H9 (cell line): ENCODE measurements at regions not wholly inside any gene's neighbourhood (a gene's known extent, or its start where the extent isn't known, plus 50 kb on each side); places are given as distances from the start of the nearest gene placed in this dataset.

Experiments used
- DNase-seq: peaks from one replicate; pipeline ENCODE4 v3.0.0-alpha.2; 2017
- H2AFZ ChIP-seq: one replicate; pipeline ENCODE4 v1.6.1; 2013; ENCODE audit warnings: mild to moderate bottlenecking, low read length, control low read depth, moderate library complexity
- H2AK5ac ChIP-seq: 2 replicates; pipeline ENCODE4 v1.6.1; 2013; ENCODE audit warnings: low read length, control low read depth, mixed read lengths; ENCODE audit not compliant: insufficient read length
- H2BK120ac ChIP-seq: one replicate; pipeline ENCODE4 v1.6.1; 2013; ENCODE audit warnings: low read depth, mild to moderate bottlenecking, low read length, control low read depth, inconsistent platforms; ENCODE audit not compliant: poor library complexity, severe bottlenecking
- H2BK12ac ChIP-seq: 2 replicates; pipeline ENCODE4 v1.6.1; 2013; ENCODE audit warnings: low read length, control low read depth, mixed read lengths, low read depth; ENCODE audit not compliant: insufficient read length
- H2BK15ac ChIP-seq: 2 replicates; pipeline ENCODE4 v1.6.1; 2013; ENCODE audit warnings: low read depth, low read length, control low read depth
- H2BK20ac ChIP-seq: one replicate; pipeline ENCODE4 v1.6.1; 2013; ENCODE audit warnings: low read depth, mild to moderate bottlenecking, low read length, control low read depth, inconsistent platforms; ENCODE audit not compliant: poor library complexity, severe bottlenecking
- H2BK5ac ChIP-seq: 2 replicates; pipeline ENCODE4 v1.6.1; 2013; ENCODE audit warnings: low read length, control low read depth, mixed read lengths; ENCODE audit not compliant: insufficient read length
- H3K14ac ChIP-seq: 2 replicates; pipeline ENCODE4 v1.6.1; 2013; ENCODE audit warnings: low read length, control low read depth; ENCODE audit not compliant: insufficient read depth
- H3K18ac ChIP-seq: 2 replicates; pipeline ENCODE4 v1.6.1; 2013; ENCODE audit warnings: low read depth, mild to moderate bottlenecking, mixed read lengths, low read length, control low read depth; ENCODE audit not compliant: insufficient read length
- H3K23ac ChIP-seq: 2 replicates; pipeline ENCODE4 v1.6.1; 2013; ENCODE audit warnings: low read length, control low read depth, mixed read lengths, low read depth; ENCODE audit not compliant: insufficient read length
- H3K23me2 ChIP-seq: 2 replicates; pipeline ENCODE4 v1.6.1; 2013; ENCODE audit warnings: low read depth, mild to moderate bottlenecking, mixed read lengths, low read length, control low read depth; ENCODE audit not compliant: insufficient read length, poor library complexity, severe bottlenecking
- H3K27ac ChIP-seq: 2 replicates; pipeline ENCODE4 v1.5.1; 2013; ENCODE audit warnings: low read length, control low read depth, mixed read lengths, low read depth; ENCODE audit not compliant: insufficient read length
- H3K27me3 ChIP-seq: 2 replicates; pipeline ENCODE4 v1.6.1; 2013; ENCODE audit warnings: low read length, control low read depth, inconsistent platforms; ENCODE audit not compliant: insufficient read depth
- H3K4ac ChIP-seq: 2 replicates; pipeline ENCODE4 v1.6.1; 2013; ENCODE audit warnings: low read depth, mild to moderate bottlenecking, control low read depth, inconsistent platforms, low read length, moderate library complexity
- H3K4me1 ChIP-seq: 2 replicates; pipeline ENCODE4 v1.6.1; 2013; ENCODE audit warnings: low read length, control low read depth, inconsistent platforms; ENCODE audit not compliant: insufficient read depth
- H3K4me2 ChIP-seq: 2 replicates; pipeline ENCODE4 v1.6.1; 2013; ENCODE audit warnings: low read length, control low read depth, mixed read lengths; ENCODE audit not compliant: insufficient read length, insufficient read depth
- H3K56ac ChIP-seq: 2 replicates; pipeline ENCODE4 v1.6.1; 2013; ENCODE audit warnings: low read depth, mild to moderate bottlenecking, mixed read lengths, low read length, control low read depth; ENCODE audit not compliant: insufficient read length
- H3K79me1 ChIP-seq: 2 replicates; pipeline ENCODE4 v1.6.1; 2013; ENCODE audit warnings: low read depth, mild to moderate bottlenecking, moderate library complexity, low read length, control low read depth, inconsistent platforms; ENCODE audit not compliant: insufficient read depth, poor library complexity, severe bottlenecking
- H3K79me2 ChIP-seq: 2 replicates; pipeline ENCODE4 v1.6.1; 2013; ENCODE audit warnings: low read length, control low read depth, inconsistent platforms; ENCODE audit not compliant: insufficient read depth
- H3K9ac ChIP-seq: 2 replicates; pipeline ENCODE4 v1.6.1; 2013; ENCODE audit warnings: low read length, control low read depth, mixed read lengths; ENCODE audit not compliant: insufficient read length; ENCODE audit errors: extremely low read depth
- H3K9me3 ChIP-seq: one replicate; pipeline ENCODE4 v1.6.1; 2013; ENCODE audit warnings: low read depth, low read length, inconsistent platforms; ENCODE audit not compliant: control insufficient read depth
- H3T11ph ChIP-seq: one replicate; pipeline ENCODE4 v1.6.1; 2013; ENCODE audit warnings: mild to moderate bottlenecking, low read length, control low read depth, inconsistent platforms
- H4K20me1 ChIP-seq: one replicate; pipeline ENCODE4 v1.6.1; 2013; ENCODE audit not compliant: control insufficient read depth, insufficient read length, insufficient read depth
- H4K5ac ChIP-seq: 2 replicates; pipeline ENCODE4 v1.6.1; 2013; ENCODE audit warnings: low read depth, mild to moderate bottlenecking, mixed read lengths, low read length, control low read depth; ENCODE audit not compliant: insufficient read length
- H4K8ac ChIP-seq: replicated peaks from 2 replicates; pipeline ENCODE4 v1.6.1; 2013; ENCODE audit warnings: low read length, control low read depth, mixed read lengths, low read depth; ENCODE audit not compliant: insufficient read length
- H4K91ac ChIP-seq: 2 replicates; pipeline ENCODE4 v1.6.1; 2013; ENCODE audit warnings: low read depth, mild to moderate bottlenecking, moderate library complexity, mixed read lengths, low read length, control low read depth; ENCODE audit not compliant: insufficient read length
- H3K27ac Mint-ChIP-seq, 3 experiments: 2 replicates in 2 of 3; 3 replicates in 1 of 3; pipeline ENCODE4 v1.8.0; 2020 to 2021; ENCODE audit warnings: mixed read lengths in 3 of 3, mild to moderate bottlenecking in 1 of 3, moderate library complexity in 1 of 3
- H3K27me3 Mint-ChIP-seq: 2 replicates; pipeline ENCODE4 v1.8.0; 2021; ENCODE audit warnings: low read depth, mild to moderate bottlenecking, moderate library complexity, mixed read lengths
- H3K36me3 Mint-ChIP-seq, 3 experiments: 2 replicates in 2 of 3; 3 replicates in 1 of 3; pipeline ENCODE4 v1.8.0; 2020 to 2021; ENCODE audit warnings: low read depth in 3 of 3, mixed read lengths in 3 of 3; ENCODE audit not compliant: insufficient read depth in 1 of 3
- H3K4me1 Mint-ChIP-seq, 2 experiments: 2 replicates each; pipeline ENCODE4 v1.8.0; 2020; ENCODE audit warnings: mixed read lengths in 2 of 2
- H3K4me3 Mint-ChIP-seq, 2 experiments: 2 replicates in 1 of 2; 3 replicates in 1 of 2; pipeline ENCODE4 v1.8.0; 2020 to 2021; ENCODE audit warnings: mild to moderate bottlenecking in 2 of 2, mixed read lengths in 2 of 2, moderate library complexity in 1 of 2
- H3K9me3 Mint-ChIP-seq, 2 experiments: 2 replicates in 1 of 2; 3 replicates in 1 of 2; pipeline ENCODE4 v1.8.0; 2020; ENCODE audit warnings: mild to moderate bottlenecking in 2 of 2, mixed read lengths in 2 of 2, moderate library complexity in 1 of 2
- CTCF ChIP-seq: fragments of 200-600 bp; sonication (generic); conservative IDR thresholded peaks from 3 replicates; pipeline ENCODE4 v1.8.0; 2021; ENCODE audit warnings: antibody characterized with exemption, mild to moderate bottlenecking
- WGBS: extraction: QIAGEN DNeasy Blood & Tissue Kit; methylation state at CpG from one replicate; pipeline ENCODE4 v1.1.7; 2013; ENCODE audit warnings: missing lambda C conversion rate, low lambda C conversion rate, mixed read lengths; ENCODE audit not compliant: insufficient read length; ENCODE audit errors: extremely low coverage; 5-methylcytosine and 5-hydroxymethylcytosine counted together

GRCh38 chr12:46603776-46604456 is 221.9 kb downstream of the SLC38A4 start:
- Histone ChIP-seq H4K5ac (no peak overlapping the region), H3K79me1 (no peaks in the 10 kb centered on the region), H3K79me2 (no peaks in the 10 kb centered on the region), H3K4ac (no peak overlapping the region), H2BK20ac (no peak overlapping the region), H3K9ac (no peak overlapping the region), H2AK5ac (no peak overlapping the region), H2BK15ac (no peak overlapping the region), H2BK5ac (no peak overlapping the region), H4K20me1 (no peaks in the 10 kb centered on the region), H3K23ac (no peak overlapping the region), H2BK120ac (no peak overlapping the region), H3K27me3 (no peaks in the 10 kb centered on the region), H3K9me3 (no peaks in the 10 kb centered on the region), H3K4me2 (no peak overlapping the region), H3K18ac (no peak overlapping the region), H2AFZ (no peak overlapping the region), H3K56ac (no peak overlapping the region), H3K27ac (no peak overlapping the region), H3T11ph (no peak overlapping the region), H3K14ac (no peak overlapping the region; the same call in 1 of the 2 replicates), H4K8ac (no peak overlapping the region), H3K23me2 (no peaks in the 10 kb centered on the region), H2BK12ac (no peak overlapping the region), H3K4me1 (no peaks in the 10 kb centered on the region), H4K91ac (no peak overlapping the region)
- Mint-ChIP-seq H3K4me1 (peaks cover 4 to 5% of the 10 kb centered on the region in 2 experiments; a peak in 3 of 4 replicates), H3K4me3 (no peak overlapping the region), H3K27ac (no peak overlapping the region), H3K36me3 (peaks cover 0 to 9% (median 0%) of the 10 kb centered on the region in 3 experiments; a peak in 3 of 7 replicates), H3K27me3 (no peaks in the 10 kb centered on the region; the same call in 1 of the 2 replicates), H3K9me3 (no peaks in the 10 kb centered on the region; a peak in 1 of 5 replicates)
- no peak for TF ChIP-seq CTCF
- no CpG with 5 or more reads among the region's 3 CpGs for WGBS
- no peak for DNase-seq
